Neuron (in vitro differentiated cells): ENCODE measurements at regions not wholly inside any gene's neighbourhood (a gene's known extent, or its start where the extent isn't known, plus 50 kb on each side); places are given as distances from the start of the nearest gene placed in this dataset.

Experiments
- H2AFZ ChIP-seq: one replicate; pipeline ENCODE4 v1.6.1; 2013; ENCODE audit warnings: low read depth, mild to moderate bottlenecking, inconsistent platforms, low read length, moderate library complexity
- H3K27me3 ChIP-seq: one replicate; pipeline ENCODE4 v1.6.1; 2013; ENCODE audit warnings: low read length; ENCODE audit not compliant: insufficient read depth
- H3K36me3 ChIP-seq: one replicate; pipeline ENCODE4 v1.6.1; 2013; ENCODE audit warnings: low read length; ENCODE audit not compliant: insufficient read depth
- H3K4me1 ChIP-seq: one replicate; pipeline ENCODE4 v1.6.1; 2013; ENCODE audit warnings: low read length; ENCODE audit not compliant: insufficient read depth
- H3K4me3 ChIP-seq: 2 replicates; pipeline ENCODE4 v1.5.1; 2013; ENCODE audit warnings: mild to moderate bottlenecking, low read length, moderate library complexity
- H3K9me3 ChIP-seq: one replicate; pipeline ENCODE4 v1.6.1; 2013; ENCODE audit warnings: low read length

DNA sequence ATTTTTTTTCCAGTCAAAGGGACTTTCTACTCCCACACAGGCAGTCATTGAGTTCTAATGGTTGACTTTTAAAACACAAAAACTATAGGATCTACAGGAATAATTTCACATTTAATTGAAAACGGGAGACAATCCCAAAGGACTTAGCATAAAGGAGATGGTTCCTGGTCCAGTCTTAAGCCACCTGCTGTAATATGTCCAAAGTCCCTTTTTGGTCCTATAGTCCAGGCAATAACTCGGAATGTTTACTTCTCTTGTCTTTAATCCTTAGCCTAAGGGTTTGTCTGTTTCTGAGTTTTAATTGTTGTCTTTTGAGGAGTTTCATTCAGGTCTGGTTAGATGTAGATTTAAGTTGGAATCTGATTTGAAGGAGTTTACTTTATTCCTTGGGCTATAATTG, 184.9 kb downstream of the BAMBI start:
- H3K4me3 ChIP-seq = no peak overlapping the region
- H3K27me3 ChIP-seq = peaks cover 7% of the 10 kb centered on the region
- H3K4me1 ChIP-seq = no peaks in the 10 kb centered on the region
- H2AFZ ChIP-seq = no peak overlapping the region
- no peaks in the 10 kb centered on the region for H3K9me3 ChIP-seq
- H3K36me3 ChIP-seq = no peaks in the 10 kb centered on the region

GRCh38 chr10:28869606-28870201, 192.4 kb downstream of the BAMBI start:
- Histone ChIP-seq H3K9me3 (no peaks in the 10 kb centered on the region), H3K4me3 (no peak overlapping the region), H3K36me3 (no peaks in the 10 kb centered on the region), H3K4me1 (no peaks in the 10 kb centered on the region), H3K27me3 (peaks cover 2% of the 10 kb centered on the region), H2AFZ (no peak overlapping the region)

DNA sequence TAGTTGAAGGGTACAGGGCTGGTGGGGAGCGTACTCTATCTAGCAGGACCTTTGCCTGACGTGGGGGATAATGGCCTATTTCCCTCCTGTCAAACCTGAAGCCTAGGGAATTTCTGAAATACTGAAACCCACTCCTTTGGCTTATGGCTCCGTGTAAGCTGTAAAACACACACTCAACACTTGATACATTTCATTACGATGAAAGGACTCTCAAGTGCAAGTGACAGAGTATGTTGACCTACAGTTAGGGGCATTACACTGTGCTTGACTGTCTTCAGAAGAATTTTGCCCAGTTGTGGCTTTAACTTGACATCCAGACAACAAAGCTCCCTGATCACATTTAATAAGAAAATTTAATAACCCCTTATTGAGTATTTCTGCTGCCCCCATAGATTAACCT, 194.3 kb downstream of the BAMBI start:
- Histone ChIP-seq H3K27me3 (no peaks in the 10 kb centered on the region), H2AFZ (no peak overlapping the region), H3K4me3 (no peak overlapping the region), H3K9me3 (no peaks in the 10 kb centered on the region), H3K4me1 (peaks cover 9% of the 10 kb centered on the region), H3K36me3 (no peaks in the 10 kb centered on the region)

DNA sequence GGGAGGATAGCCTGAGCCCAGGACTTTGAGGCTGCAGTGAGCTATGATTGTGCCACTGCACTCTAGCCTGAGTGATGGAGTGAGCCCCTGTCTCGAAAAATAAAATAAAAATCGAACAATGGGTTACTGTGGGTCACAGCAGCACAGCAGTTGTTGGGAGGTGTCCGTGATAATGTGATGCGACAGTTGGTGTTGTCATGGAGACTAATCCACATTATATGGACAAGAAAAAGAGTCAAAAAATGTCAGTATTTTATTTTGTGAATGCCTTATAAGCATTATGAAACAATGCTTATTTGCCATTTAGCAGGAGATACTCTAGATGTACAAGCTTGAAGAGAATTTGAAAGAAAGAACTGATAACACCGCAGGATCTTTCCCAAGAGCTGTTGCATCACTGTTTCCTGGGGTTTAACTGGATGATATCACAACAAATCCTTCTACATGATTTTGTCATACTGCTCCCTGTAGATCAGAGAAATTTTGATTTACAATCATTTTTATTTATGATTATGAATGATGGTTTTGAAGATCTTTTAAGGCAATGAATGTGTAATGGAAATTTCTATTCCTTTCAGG, 195.4 kb downstream of the BAMBI start:
- Histone ChIP-seq H3K36me3 (no peaks in the 10 kb centered on the region), H3K27me3 (no peaks in the 10 kb centered on the region), H3K4me3 (no peak overlapping the region), H3K9me3 (no peaks in the 10 kb centered on the region), H3K4me1 (peaks cover 9% of the 10 kb centered on the region), H2AFZ (no peak overlapping the region)

DNA sequence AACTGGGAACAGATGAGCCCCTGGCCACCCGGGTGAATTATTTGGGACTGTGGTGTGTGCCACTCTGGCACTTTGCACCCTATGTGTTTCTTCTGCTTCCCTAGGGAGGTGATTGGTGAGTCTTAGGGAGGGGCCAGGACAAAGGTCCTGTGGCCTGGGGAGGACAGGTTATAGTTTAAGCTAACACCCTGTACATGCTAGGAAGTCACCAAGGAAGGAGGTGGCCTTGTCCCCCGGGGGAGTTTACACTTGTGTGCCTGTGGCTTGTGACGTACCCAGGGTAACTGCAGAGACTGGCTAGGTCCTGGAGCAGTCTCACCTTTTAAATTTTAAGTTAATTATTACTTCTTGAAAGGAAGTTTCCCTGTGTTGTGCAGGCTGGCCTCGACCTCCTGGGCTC, 196.2 kb downstream of the BAMBI start:
- Histone ChIP-seq H3K36me3 (no peaks in the 10 kb centered on the region), H3K9me3 (no peaks in the 10 kb centered on the region), H3K4me3 (no peak overlapping the region), H3K27me3 (no peaks in the 10 kb centered on the region), H3K4me1 (peaks cover 9% of the 10 kb centered on the region), H2AFZ (no peak overlapping the region)

DNA sequence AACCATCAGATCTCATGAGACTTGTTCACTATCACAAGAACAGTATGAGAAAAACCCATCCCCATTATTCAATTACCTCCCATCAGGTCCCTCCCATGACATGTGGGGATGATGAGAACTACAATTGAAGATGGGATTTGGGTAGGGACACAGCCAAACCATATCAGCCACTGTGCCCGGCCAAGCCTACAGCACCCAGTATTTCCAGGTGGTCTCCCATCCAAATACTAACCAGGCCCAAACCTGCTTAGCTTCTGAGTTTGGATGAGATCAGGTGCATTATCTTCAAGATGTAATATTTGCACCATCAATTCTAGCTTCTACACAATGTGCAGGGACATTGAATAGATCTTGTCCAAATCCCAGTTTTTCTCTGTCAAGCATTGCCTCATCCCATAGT, 196.9 kb downstream of the BAMBI start:
- H3K27me3 ChIP-seq = no peaks in the 10 kb centered on the region
- no peak overlapping the region for H2AFZ ChIP-seq
- peaks cover 9% of the 10 kb centered on the region for H3K4me1 ChIP-seq
- H3K4me3 ChIP-seq = no peak overlapping the region
- no peaks in the 10 kb centered on the region for H3K36me3 ChIP-seq
- H3K9me3 ChIP-seq = no peaks in the 10 kb centered on the region

DNA sequence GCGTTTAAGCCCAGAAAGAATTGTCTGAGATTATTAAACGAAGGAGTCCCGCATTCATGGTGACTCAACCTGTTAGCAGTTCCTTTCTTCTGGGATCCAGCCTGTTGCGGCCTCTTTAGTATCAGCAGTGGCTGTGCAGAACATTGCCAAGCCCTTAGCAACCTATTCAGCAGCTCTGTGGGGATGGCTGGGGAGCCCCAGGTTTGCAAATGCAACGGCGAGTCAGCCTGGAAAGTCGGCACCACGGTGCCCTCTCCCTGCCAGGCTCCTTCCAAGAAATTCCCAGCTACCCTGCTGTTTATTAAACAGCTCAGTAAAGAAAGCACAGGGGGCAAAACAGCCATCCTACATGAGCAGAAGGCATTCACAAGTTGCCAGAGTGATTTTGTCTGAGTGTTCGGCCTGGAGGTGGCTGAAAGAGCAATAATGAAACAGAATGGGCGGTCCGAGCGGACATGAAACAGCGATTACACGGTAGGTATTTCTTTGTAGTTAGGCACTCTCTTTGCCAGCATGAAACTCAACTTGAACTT, 198.3 kb downstream of the BAMBI start:
- Histone ChIP-seq H3K36me3 (no peaks in the 10 kb centered on the region), H3K27me3 (no peaks in the 10 kb centered on the region), H2AFZ (peak overlapping the region; percentile 1), H3K9me3 (no peaks in the 10 kb centered on the region), H3K4me1 (peaks cover 9% of the 10 kb centered on the region), H3K4me3 (peak overlapping the region; percentile 1)

DNA sequence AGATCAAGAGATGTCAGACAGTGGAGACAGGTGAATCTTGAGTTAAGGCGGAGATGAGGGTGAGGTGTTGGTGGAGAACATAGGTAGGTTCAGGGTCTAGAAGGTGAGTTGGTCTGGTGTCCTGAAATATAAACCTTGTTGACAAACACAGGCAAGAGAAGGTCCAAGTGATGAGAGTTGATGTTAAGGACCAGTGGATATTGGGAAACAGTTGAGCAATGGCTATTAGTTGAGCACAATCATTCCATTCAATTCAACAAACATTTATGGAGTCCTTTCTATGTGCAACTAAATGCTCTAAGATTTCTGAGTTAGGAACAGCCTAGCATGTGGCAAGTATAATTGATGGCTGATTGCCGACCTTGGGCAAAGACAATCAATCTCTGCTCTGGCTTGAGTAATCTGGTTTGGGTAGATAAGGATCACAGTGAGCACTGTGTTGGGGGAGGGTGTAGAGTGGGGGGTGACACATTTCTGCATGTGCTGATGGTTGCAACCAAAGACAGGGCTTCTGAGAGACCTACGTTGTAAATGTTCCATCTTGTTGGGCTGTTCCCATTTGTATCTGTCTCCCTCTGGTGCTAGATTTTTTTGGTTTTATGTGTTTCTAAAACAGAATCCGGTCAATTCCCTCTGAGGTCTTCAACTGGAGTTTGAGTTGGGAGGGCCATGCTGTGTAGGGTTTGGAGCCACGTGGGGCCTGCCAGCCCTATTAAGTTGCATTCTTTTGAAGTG, 201.1 kb downstream of the BAMBI start:
- H3K4me3 ChIP-seq = no peak overlapping the region
- no peaks in the 10 kb centered on the region for H3K9me3 ChIP-seq
- peaks cover 3% of the 10 kb centered on the region for H3K27me3 ChIP-seq
- H3K4me1 ChIP-seq = peaks cover 9% of the 10 kb centered on the region
- no peak overlapping the region for H2AFZ ChIP-seq
- no peaks in the 10 kb centered on the region for H3K36me3 ChIP-seq

DNA sequence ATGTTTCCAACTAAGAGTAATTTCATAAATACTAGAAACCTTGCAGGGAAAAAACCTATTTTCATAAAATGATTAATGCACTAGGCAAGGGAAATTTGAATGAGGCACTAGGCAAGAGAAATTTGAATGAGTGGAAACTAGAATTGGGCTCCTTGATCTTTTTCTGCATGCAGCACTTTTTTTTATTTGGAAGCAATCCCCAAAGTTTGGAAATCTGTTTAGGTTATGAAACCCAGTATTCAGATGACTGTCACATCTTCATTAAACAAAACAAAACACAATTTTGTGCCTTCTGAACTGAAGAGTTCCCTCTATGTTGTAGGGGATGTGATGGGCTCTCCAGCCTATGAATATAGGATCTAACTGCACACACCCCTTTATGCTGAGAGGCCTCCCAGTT, 201.9 kb downstream of the BAMBI start:
- Histone ChIP-seq H3K27me3 (peaks cover 5% of the 10 kb centered on the region), H3K9me3 (no peaks in the 10 kb centered on the region), H3K4me3 (no peak overlapping the region), H3K4me1 (peaks cover 9% of the 10 kb centered on the region), H3K36me3 (no peaks in the 10 kb centered on the region), H2AFZ (no peak overlapping the region)

- Histone ChIP-seq H3K4me3 (no peak overlapping the region), H3K36me3 (no peaks in the 10 kb centered on the region), H3K9me3 (no peaks in the 10 kb centered on the region), H3K4me1 (peaks cover 9% of the 10 kb centered on the region), H3K27me3 (peaks cover 5% of the 10 kb centered on the region), H2AFZ (no peak overlapping the region)
Observed at GRCh38 chr10:28879875-28880682, 202.8 kb downstream of the BAMBI start.

- H3K4me3 ChIP-seq = no peak overlapping the region
- no peaks in the 10 kb centered on the region for H3K9me3 ChIP-seq
- H3K27me3 ChIP-seq = peaks cover 5% of the 10 kb centered on the region
- H3K4me1 ChIP-seq = peaks cover 5% of the 10 kb centered on the region
- no peak overlapping the region for H2AFZ ChIP-seq
- H3K36me3 ChIP-seq = no peaks in the 10 kb centered on the region
Observed at GRCh38 chr10:28880683-28880950, 203.3 kb downstream of the BAMBI start.

- no peaks in the 10 kb centered on the region for H3K4me1 ChIP-seq
- H3K4me3 ChIP-seq = no peak overlapping the region
- H3K36me3 ChIP-seq = no peaks in the 10 kb centered on the region
- H3K27me3 ChIP-seq = peaks cover 5% of the 10 kb centered on the region
- H2AFZ ChIP-seq = no peak overlapping the region
- H3K9me3 ChIP-seq = no peaks in the 10 kb centered on the region
Observed at GRCh38 chr10:28881171-28881882, 204.0 kb downstream of the BAMBI start.
